ENCODE measurements at regions not wholly inside any gene's neighbourhood (a gene's known extent, or its start where the extent isn't known, plus 50 kb on each side); places are given as distances from the start of the nearest gene placed in this dataset.

DNA sequence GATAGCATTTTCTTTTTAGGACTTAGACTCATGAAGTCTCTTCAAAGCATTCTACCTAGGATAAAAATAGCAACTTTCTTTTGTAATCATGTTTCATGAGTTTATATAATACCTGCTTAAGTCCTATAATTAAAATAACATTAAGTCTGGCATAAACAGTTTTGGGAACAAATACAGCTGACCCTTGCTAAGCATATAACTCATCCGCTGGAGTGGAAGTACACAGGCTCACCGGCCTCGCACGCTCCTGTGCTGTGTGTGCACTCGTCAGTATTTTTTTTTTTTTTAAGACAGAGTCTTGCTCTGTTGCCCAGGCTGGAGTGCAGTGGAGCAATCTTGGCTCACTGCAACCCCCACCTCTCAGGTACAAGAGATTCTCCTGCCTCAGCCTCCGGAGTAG, 221.8 kb downstream of the ADAMTS15 start:
- no peak for TF ChIP-seq POLR2AphosphoS5 (IDR thresholded peaks at IDR 0.05; ENCODE audit: borderline replicate concordance, low read depth, low read length)
- TF ChIP-seq EZH2 (IDR thresholded peaks at IDR 0.05): no peak
